ENCODE measurements at regions not wholly inside any gene's neighbourhood (a gene's known extent, or its start where the extent isn't known, plus 50 kb on each side); places are given as distances from the start of the nearest gene placed in this dataset.

- Histone ChIP-seq H3K36me3 (replicated peaks in 1 of 2; ENCODE audit: control insufficient read depth in 1 of 2, insufficient read depth in 2 of 2, low read length in 1 of 2) (peaks cover 2 to 10% of the 10 kb centered on the region in 2 experiments), H3K4me2 (peak overlapping the region; percentile 75), H3K27ac (ENCODE audit: low read depth in 2 of 2, low read length in 1 of 2) (peak overlapping the region; percentile 69 to 90; a peak in 3 of 4 replicates), H4K20me1 (ENCODE audit: insufficient read depth) (peaks cover 46% of the 10 kb centered on the region), H3K27me3 (ENCODE audit: insufficient read depth) (no peaks in the 10 kb centered on the region), H3F3A (replicated peaks; ENCODE audit: insufficient read depth) (no peaks in the 10 kb centered on the region), H3K9ac (peak overlapping the region; percentile 63), H3K4me1 (ENCODE audit: control insufficient read depth in 1 of 2, insufficient read depth in 2 of 2, low read depth in 1 of 2, low read length in 1 of 2) (peaks cover 0 to 5% of the 10 kb centered on the region in 2 experiments; a peak in 3 of 4 replicates), H2AFZ (ENCODE audit: low read depth) (no peak overlapping the region; the same call in 1 of the 2 replicates), H3K9me3 (no peaks in the 10 kb centered on the region), H3K4me3 (ENCODE audit: low read depth in 2 of 2, low read length in 1 of 2) (peak overlapping the region; percentile 59 to 82), H3K79me2 (ENCODE audit: insufficient read depth) (peaks cover 65% of the 10 kb centered on the region), H3K9me2 (no peaks in the 10 kb centered on the region)
- POLR2A ChIA-PET = interaction anchor here (0.7 kb wide), 1 partner anchor 100 kb away, joined by 3 read pairs; no protein-coding TSS in a partner anchor
- 3% methylated on average over 16 of the region's 19 CpGs for WGBS (ENCODE audit: low lambda C conversion rate)
- CTCF ChIA-PET = interaction anchor here (1.1 to 1.2 kb wide), 2 partner anchors 216 to 289 kb away, joined by 3 to 4 read pairs; no protein-coding TSS in a partner anchor
- DNase-seq = no peak
- TF ChIP-seq TCF12 (IDR thresholded peaks at IDR 0.05) (no peak), MAX (IDR thresholded peaks at IDR 0.05; ENCODE audit: low read depth) (peak; percentile 24; the same call in 1 of the 2 replicates), SIN3A (IDR thresholded peaks at IDR 0.05; ENCODE audit: borderline replicate concordance, low read depth, low read length) (0 out of 2 replicates have a peak, but pooled peaks have one; percentile 12)
Measured at GRCh38 chr13:107865643-107866031, 349.7 kb downstream of the LIG4 start.

- no peaks in the 10 kb centered on the region for H3K9me3 ChIP-seq
- TF ChIP-seq SMC3 (IDR thresholded peaks at IDR 0.05; ENCODE audit: low read depth, low read length) = no peak
- TF ChIP-seq FOXJ3 (CRISPR knock-in tag; IDR thresholded peaks at IDR 0.05) = no peak
- TF ChIP-seq PBX3 (IDR thresholded peaks at IDR 0.05) = no peak
- TF ChIP-seq RFX5 (IDR thresholded peaks at IDR 0.05; ENCODE audit: low read length) = no peak
- no peak for TF ChIP-seq NFIC (IDR thresholded peaks at IDR 0.05; ENCODE audit: borderline replicate concordance)
- no peak for TF ChIP-seq CHD2 (IDR thresholded peaks at IDR 0.05; ENCODE audit: low read length, partially characterized antibody)
- no peak for TF ChIP-seq NRF1 (IDR thresholded peaks at IDR 0.05; ENCODE audit: low read depth, low read length)
- no peak for TF ChIP-seq EZH2phosphoT487 (IDR thresholded peaks at IDR 0.05; ENCODE audit: borderline replicate concordance, low read depth)
- H3K4me3 ChIP-seq (ENCODE audit: low read depth in 2 of 2, low read length in 1 of 2) = peak overlapping the region; percentile 59 to 82
- H2AFZ ChIP-seq (ENCODE audit: low read depth) = no peak overlapping the region
- H3K4me1 ChIP-seq (ENCODE audit: control insufficient read depth in 1 of 2, insufficient read depth in 2 of 2, low read depth in 1 of 2, low read length in 1 of 2) = peaks cover 0 to 8% of the 10 kb centered on the region in 2 experiments; a peak in 3 of 4 replicates
- H3F3A ChIP-seq (replicated peaks; ENCODE audit: insufficient read depth) = no peaks in the 10 kb centered on the region
- peak overlapping the region; percentile 63 for H3K9ac ChIP-seq
- WGBS (ENCODE audit: low lambda C conversion rate) = 0% methylated on average over 2 of the region's 2 CpGs
- no peaks in the 10 kb centered on the region for H3K27me3 ChIP-seq (ENCODE audit: insufficient read depth)
- H3K9me2 ChIP-seq = no peaks in the 10 kb centered on the region
- peaks cover 50% of the 10 kb centered on the region for H4K20me1 ChIP-seq (ENCODE audit: insufficient read depth)
- DNase-seq = no peak
- CTCF ChIA-PET = interaction anchor here (1.1 to 1.3 kb wide), 3 partner anchors 216 to 654 kb away, joined by 3 to 5 read pairs (median 4); no protein-coding TSS in a partner anchor
- POLR2A ChIA-PET = interaction anchor here (0.7 kb wide), 1 partner anchor 99 kb away, joined by 3 read pairs; no protein-coding TSS in a partner anchor
- H3K79me2 ChIP-seq (ENCODE audit: insufficient read depth) = peaks cover 68% of the 10 kb centered on the region
- peaks cover 2 to 10% of the 10 kb centered on the region in 2 experiments for H3K36me3 ChIP-seq (replicated peaks in 1 of 2; ENCODE audit: control insufficient read depth in 1 of 2, insufficient read depth in 2 of 2, low read length in 1 of 2)
- peak overlapping the region; percentile 69 to 90; a peak in 3 of 4 replicates for H3K27ac ChIP-seq (ENCODE audit: low read depth in 2 of 2, low read length in 1 of 2)
- peak overlapping the region; percentile 75 for H3K4me2 ChIP-seq
Measured at GRCh38 chr13:107865318-107865575, 350.1 kb downstream of the LIG4 start.
